SK-N-SH (cell line): ENCODE measurements at regions not wholly inside any gene's neighbourhood (a gene's known extent, or its start where the extent isn't known, plus 50 kb on each side); places are given as distances from the start of the nearest gene placed in this dataset.

Experiments
- CTCF ChIA-PET: fragments of 300-600, 350-600 bp; formaldehyde crosslinking; extraction: SDS; loops from one replicate; lab custom pipeline; 2021; lab: Yijun Ruan, JAX
- POLR2A ChIA-PET: fragments of 350-600 bp; sonication (Branson Sonifier 250); formaldehyde crosslinking; extraction: SDS; loops from one replicate; lab custom pipeline; 2020; ENCODE audit warnings: antibody characterized with exemption, inconsistent platforms; lab: Yijun Ruan, JAX
- DNase-seq: peaks from one replicate; pipeline ENCODE4 v3.0.0; 2012
- H2AFZ ChIP-seq: fragments of 200-600 bp; sonication (generic); 2 replicates; pipeline ENCODE4 v1.8.1; 2016; ENCODE audit warnings: antibody characterized with exemption, mild to moderate bottlenecking, low read depth
- H3F3A ChIP-seq: fragments of 200-600 bp; sonication (generic); replicated peaks from 2 replicates; pipeline ENCODE3; 2016; ENCODE audit warnings: antibody characterized with exemption, mild to moderate bottlenecking; ENCODE audit not compliant: insufficient read depth
- H3K27ac ChIP-seq, 2 experiments: fragments of 200-500 bp in 1 of 2; fragments of 200-600 bp in 1 of 2; sonication (Bioruptor generic) in 1 of 2; sonication (generic), shearing (Covaris generic) in 1 of 2; 2 replicates each; pipeline versions ENCODE4 v1.5.1 to v1.6.1; 2014 to 2016; ENCODE audit warnings: low read depth in 2 of 2, inconsistent platforms in 1 of 2, low read length in 1 of 2, mild to moderate bottlenecking in 1 of 2, mixed read lengths in 1 of 2
- H3K27me3 ChIP-seq: fragments of 200-600 bp; sonication (generic), shearing (Covaris generic); 2 replicates; pipeline ENCODE4 v1.6.1; 2016; ENCODE audit warnings: mixed run types; ENCODE audit not compliant: insufficient read depth
- H3K36me3 ChIP-seq, 2 experiments: fragments of 200-500 bp in 1 of 2; fragments of 200-600 bp in 1 of 2; sonication (Bioruptor generic) in 1 of 2; sonication (generic) in 1 of 2; replicated peaks in 1 of 2; 2 replicates each; pipeline versions ENCODE3 to v1.5.1; 2014 to 2016; ENCODE audit warnings: low read length in 1 of 2, mild to moderate bottlenecking in 1 of 2; ENCODE audit not compliant: insufficient read depth in 2 of 2, control insufficient read depth in 1 of 2
- H3K4me1 ChIP-seq, 2 experiments: fragments of 200-500 bp in 1 of 2; fragments of 200-600 bp in 1 of 2; sonication (Bioruptor generic) in 1 of 2; sonication (generic), shearing (Covaris generic) in 1 of 2; 2 replicates each; pipeline versions ENCODE4 v1.5.1 to v1.6.1; 2014 to 2016; ENCODE audit warnings: low read depth in 1 of 2, low read length in 1 of 2, mixed run types in 1 of 2; ENCODE audit not compliant: insufficient read depth in 2 of 2, control insufficient read depth in 1 of 2
- H3K4me2 ChIP-seq: fragments of 200-600 bp; sonication (generic), shearing (Covaris generic); 2 replicates; pipeline ENCODE4 v1.6.1; 2017; ENCODE audit warnings: mixed run types
- H3K4me3 ChIP-seq, 2 experiments: fragments of 200-500 bp in 1 of 2; fragments of 200-600 bp in 1 of 2; sonication (Bioruptor generic) in 1 of 2; sonication (generic), shearing (Covaris generic) in 1 of 2; 2 replicates each; pipeline versions ENCODE4 v1.5.1 to v1.8.1; 2014 to 2016; ENCODE audit warnings: low read depth in 2 of 2, inconsistent platforms in 1 of 2, low read length in 1 of 2, mild to moderate bottlenecking in 1 of 2, mixed read lengths in 1 of 2, moderate library complexity in 1 of 2
- H3K79me2 ChIP-seq: fragments of 200-600 bp; sonication (generic); 2 replicates; pipeline ENCODE4 v1.8.1; 2017; ENCODE audit warnings: mild to moderate bottlenecking; ENCODE audit not compliant: insufficient read depth
- H3K9ac ChIP-seq: fragments of 200-600 bp; sonication (generic); 2 replicates; pipeline ENCODE4 v1.6.1; 2017; ENCODE audit warnings: mixed run types
- H3K9me2 ChIP-seq: fragments of 200-600 bp; sonication (generic); 2 replicates; pipeline ENCODE4 v1.6.1; 2017; ENCODE audit warnings: mixed run types
- H3K9me3 ChIP-seq: fragments of 200-600 bp; sonication (generic); 2 replicates; pipeline ENCODE4 v1.6.1; 2017; ENCODE audit warnings: mixed run types, mild to moderate bottlenecking, moderate library complexity
- H4K20me1 ChIP-seq: fragments of 200-600 bp; sonication (generic); 2 replicates; pipeline ENCODE4 v1.6.1; 2017; ENCODE audit warnings: mild to moderate bottlenecking, mixed run types; ENCODE audit not compliant: insufficient read depth
- CHD2 ChIP-seq: fragments of 150-350 bp; IDR thresholded peaks from 2 replicates; pipeline ENCODE4 v1.6.1; 2018; ENCODE audit warnings: low read length; ENCODE audit not compliant: partially characterized antibody
- CTCF ChIP-seq: fragments of 200-600 bp; sonication (generic); IDR thresholded peaks from 2 replicates; pipeline ENCODE4 v1.6.1; 2017; ENCODE audit warnings: antibody characterized with exemption, mild to moderate bottlenecking, moderate library complexity
- ELF1 ChIP-seq: IDR thresholded peaks from 2 replicates; pipeline ENCODE4 v1.4.0; 2012
- EP300 ChIP-seq, 2 experiments: IDR thresholded peaks; 2 replicates each; pipeline versions ENCODE4 v1.4.0 to v1.6.1; 2012; ENCODE audit warnings: borderline replicate concordance in 1 of 2, low read depth in 1 of 2, low read length in 1 of 2
- EZH2phosphoT487 ChIP-seq: fragments of 200-600 bp; sonication (generic); IDR thresholded peaks from 2 replicates; pipeline ENCODE4 v1.6.1; 2017; ENCODE audit warnings: low read depth, mixed run types, mild to moderate bottlenecking, antibody characterized with exemption, moderate library complexity, borderline replicate concordance
- FOXJ3 ChIP-seq: sonication (generic); formaldehyde crosslinking; IDR thresholded peaks from 2 replicates; pipeline ENCODE4 v1.5.1; 2020; ENCODE audit warnings: mild to moderate bottlenecking, missing genetic modification reagents
- GABPA ChIP-seq: IDR thresholded peaks from 2 replicates; pipeline ENCODE4 v1.4.0; 2012; ENCODE audit warnings: low read depth, mild to moderate bottlenecking
- GATA2 ChIP-seq: sonication (generic); formaldehyde crosslinking; IDR thresholded peaks from 2 replicates; pipeline ENCODE4 v1.5.0; 2020; ENCODE audit warnings: mild to moderate bottlenecking, missing genetic modification reagents
- MEF2A ChIP-seq: IDR thresholded peaks from 2 replicates; pipeline ENCODE4 v1.4.0; 2012; ENCODE audit warnings: low read depth, borderline replicate concordance
- MXI1 ChIP-seq: IDR thresholded peaks from 2 replicates; pipeline ENCODE4 v1.6.1; 2012; ENCODE audit warnings: mild to moderate bottlenecking, low read depth, low read length, improper control_type of control experiment
- POLR2AphosphoS5 ChIP-seq: IDR thresholded peaks from 2 replicates; pipeline ENCODE4 v1.6.1; 2012; ENCODE audit warnings: low read depth, low read length
- RCOR1 ChIP-seq: fragments of 150-350 bp; IDR thresholded peaks from 2 replicates; pipeline ENCODE4 v1.6.1; 2017; ENCODE audit warnings: antibody characterized with exemption, low read length
- RFX5 ChIP-seq: IDR thresholded peaks from 2 replicates; pipeline ENCODE4 v1.6.1; 2012; ENCODE audit warnings: mild to moderate bottlenecking, improper control_type of control experiment, low read length
- SMC3 ChIP-seq: IDR thresholded peaks from 2 replicates; pipeline ENCODE4 v1.6.1; 2012; ENCODE audit warnings: low read depth, low read length, improper control_type of control experiment
- TCF12 ChIP-seq: IDR thresholded peaks from 2 replicates; pipeline ENCODE4 v1.4.0; 2012
- TEAD4 ChIP-seq: IDR thresholded peaks from 2 replicates; pipeline ENCODE4 v1.4.0; 2012; ENCODE audit warnings: mild to moderate bottlenecking, borderline replicate concordance; ENCODE audit not compliant: insufficient read depth
- USF1 ChIP-seq: IDR thresholded peaks from 2 replicates; pipeline ENCODE4 v1.4.0; 2012; ENCODE audit warnings: low read depth, borderline replicate concordance
- ZBTB33 ChIP-seq: IDR thresholded peaks from 2 replicates; pipeline ENCODE4 v1.4.0; 2012; ENCODE audit warnings: low read depth, borderline replicate concordance
- WGBS: methylation state at CpG from one replicate; pipeline ENCODE4 v1.1.6; 2017; ENCODE audit warnings: low lambda C conversion rate; 5-methylcytosine and 5-hydroxymethylcytosine counted together
- TF ChIP-seq, protein P1 (sequence below): IDR thresholded peaks from 2 replicates; pipeline ENCODE4; 2012
- TF ChIP-seq, protein P2 (sequence below): fragments of 150-350 bp; IDR thresholded peaks from 2 replicates; pipeline ENCODE4 v1.6.1; 2017; ENCODE audit warnings: antibody characterized with exemption, low read length, low read depth, borderline replicate concordance
- TF ChIP-seq, protein P3 (sequence below): fragments of 150-350 bp; IDR thresholded peaks from 2 replicates; pipeline ENCODE4 v1.6.1; 2016; ENCODE audit warnings: mild to moderate bottlenecking, low read depth, low read length

GRCh38 chr1:178613271-178613945 is 100.5 kb downstream of the TEX35 start (continued):
- TF ChIP-seq ZBTB33 (no peak), CHD2 (no peak), SMC3 (no peak), POLR2AphosphoS5 (no peak), USF1 (no peak), RCOR1 (no peak), EP300 (IDR thresholded peaks at IDR 0.05; ENCODE audit: borderline replicate concordance in 1 of 2, low read depth in 1 of 2, low read length in 1 of 2) (no peak)

GRCh38 chr1:178614286-178614685 is 101.4 kb downstream of the TEX35 start:
- ChIA-PET POLR2A (no interaction called here), CTCF (interaction anchor here (0.8 kb wide), 1 partner anchor 388 kb away, joined by 3 read pairs; no protein-coding TSS in a partner anchor)
- Histone ChIP-seq H3K9me3 (no peaks in the 10 kb centered on the region), H3K4me2 (no peak overlapping the region), H3K9me2 (no peaks in the 10 kb centered on the region), H4K20me1 (no peaks in the 10 kb centered on the region), H3F3A (peaks cover 20% of the 10 kb centered on the region), H3K4me3 (no peak overlapping the region), H3K4me1 (peaks cover 0 to 12% of the 10 kb centered on the region in 2 experiments; a peak in 2 of 4 replicates), H2AFZ (no peak overlapping the region), H3K36me3 (no peaks in the 10 kb centered on the region), H3K27me3 (no peaks in the 10 kb centered on the region), H3K9ac (no peak overlapping the region)
- 86% methylated on average over 5 of the region's 8 CpGs for WGBS
- no peak for DNase-seq
- TF ChIP-seq TEAD4 (no peak), CTCF (no peak), MXI1 (no peak), TCF12 (no peak), MEF2A (no peak), GATA2 (CRISPR knock-in tag) (no peak), USF1 (no peak), POLR2AphosphoS5 (no peak), GABPA (no peak), ELF1 (no peak), RFX5 (no peak), FOXJ3 (CRISPR knock-in tag) (no peak), EZH2phosphoT487 (no peak)
- TF ChIP-seq, protein P1, sequence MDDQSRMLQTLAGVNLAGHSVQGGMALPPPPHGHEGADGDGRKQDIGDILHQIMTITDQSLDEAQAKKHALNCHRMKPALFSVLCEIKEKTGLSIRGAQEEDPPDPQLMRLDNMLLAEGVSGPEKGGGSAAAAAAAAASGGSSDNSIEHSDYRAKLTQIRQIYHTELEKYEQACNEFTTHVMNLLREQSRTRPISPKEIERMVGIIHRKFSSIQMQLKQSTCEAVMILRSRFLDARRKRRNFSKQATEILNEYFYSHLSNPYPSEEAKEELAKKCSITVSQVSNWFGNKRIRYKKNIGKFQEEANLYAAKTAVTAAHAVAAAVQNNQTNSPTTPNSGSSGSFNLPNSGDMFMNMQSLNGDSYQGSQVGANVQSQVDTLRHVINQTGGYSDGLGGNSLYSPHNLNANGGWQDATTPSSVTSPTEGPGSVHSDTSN: no peak
- TF ChIP-seq, protein P2, sequence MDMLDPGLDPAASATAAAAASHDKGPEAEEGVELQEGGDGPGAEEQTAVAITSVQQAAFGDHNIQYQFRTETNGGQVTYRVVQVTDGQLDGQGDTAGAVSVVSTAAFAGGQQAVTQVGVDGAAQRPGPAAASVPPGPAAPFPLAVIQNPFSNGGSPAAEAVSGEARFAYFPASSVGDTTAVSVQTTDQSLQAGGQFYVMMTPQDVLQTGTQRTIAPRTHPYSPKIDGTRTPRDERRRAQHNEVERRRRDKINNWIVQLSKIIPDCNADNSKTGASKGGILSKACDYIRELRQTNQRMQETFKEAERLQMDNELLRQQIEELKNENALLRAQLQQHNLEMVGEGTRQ: no peak
- TF ChIP-seq, protein P3, sequence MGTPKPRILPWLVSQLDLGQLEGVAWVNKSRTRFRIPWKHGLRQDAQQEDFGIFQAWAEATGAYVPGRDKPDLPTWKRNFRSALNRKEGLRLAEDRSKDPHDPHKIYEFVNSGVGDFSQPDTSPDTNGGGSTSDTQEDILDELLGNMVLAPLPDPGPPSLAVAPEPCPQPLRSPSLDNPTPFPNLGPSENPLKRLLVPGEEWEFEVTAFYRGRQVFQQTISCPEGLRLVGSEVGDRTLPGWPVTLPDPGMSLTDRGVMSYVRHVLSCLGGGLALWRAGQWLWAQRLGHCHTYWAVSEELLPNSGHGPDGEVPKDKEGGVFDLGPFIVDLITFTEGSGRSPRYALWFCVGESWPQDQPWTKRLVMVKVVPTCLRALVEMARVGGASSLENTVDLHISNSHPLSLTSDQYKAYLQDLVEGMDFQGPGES: no peak
- TF ChIP-seq, all 33 proteins: peak for 0
- Histone ChIP-seq H3K79me2 (no peaks in the 10 kb centered on the region), H3K27ac (no peak overlapping the region)
